HG03558 (cell line): ENCODE measurements at regions not wholly inside any gene's neighbourhood (a gene's known extent, or its start where the extent isn't known, plus 50 kb on each side); places are given as distances from the start of the nearest gene placed in this dataset.
A peak's percentile ranks its signal among the peaks of the same experiment; 100 is the strongest.
"Not testable (repeated sequence)": the region's sequence is repeated elsewhere in the genome, so short reads cannot be mapped to it uniquely, and the experiment has no call there.

Source experiments
- ATAC-seq: cut with Tn5 transposase; IDR thresholded peaks from one replicate; pipeline ENCODE4 v1.9.1; 2021; ENCODE audit warnings: moderate number of reproducible peaks; ENCODE audit not compliant: unreplicated experiment; ENCODE audit errors: extremely low read depth

- no peak for ATAC-seq
These were observed 50.8 kb upstream of the MAX start for GRCh38 chr14:65153101-65153500.

- ATAC-seq, result no peak
These were observed 54.5 kb upstream of the MAX start for GRCh38 chr14:65156568-65157366.

- ATAC-seq, result peak; percentile 72
These were observed 57.2 kb upstream of the MAX start for GRCh38 chr14:65159281-65160062.

GRCh38 chr14:65160091-65160490 lies 57.8 kb upstream of the MAX start:
- no peak for ATAC-seq

- no peak for ATAC-seq
These were observed 59.7 kb upstream of the MAX start for GRCh38 chr14:65162031-65162430.

GRCh38 chr14:65164068-65164824 lies 61.9 kb upstream of the MAX start:
- no peak for ATAC-seq

GRCh38 chr14:65164825-65165135 lies 62.5 kb upstream of the MAX start:
- ATAC-seq, result no peak

GRCh38 chr14:65167072-65167645 lies 64.8 kb upstream of the MAX start:
- no peak for ATAC-seq

- no peak for ATAC-seq
These were observed 66.5 kb upstream of the MAX start for GRCh38 chr14:65168840-65169239.

- ATAC-seq, result peak; percentile 72
These were observed 67.0 kb upstream of the MAX start for GRCh38 chr14:65169351-65169750.

GRCh38 chr14:65170318-65170717 lies 68.0 kb upstream of the MAX start:
- ATAC-seq, result no peak

GRCh38 chr14:65170768-65171507 lies 68.6 kb upstream of the MAX start:
- ATAC-seq, result peak; percentile 29

- no peak for ATAC-seq
These were observed 71.8 kb upstream of the MAX start for GRCh38 chr14:65173973-65174693.

- no peak for ATAC-seq
These were observed 72.5 kb upstream of the MAX start for GRCh38 chr14:65174783-65175182.

GRCh38 chr14:65177551-65177950 lies 75.2 kb upstream of the MAX start:
- ATAC-seq, result no peak

- not testable (repeated sequence) for ATAC-seq
These were observed 76.9 kb upstream of the MAX start for GRCh38 chr14:65179231-65179630.

GRCh38 chr14:65179918-65180724 lies 77.8 kb upstream of the MAX start:
- ATAC-seq, result peak; percentile 88

- no peak for ATAC-seq
These were observed 78.4 kb upstream of the MAX start for GRCh38 chr14:65180725-65181025.
